ENCODE measurements at regions not wholly inside any gene's neighbourhood (a gene's known extent, or its start where the extent isn't known, plus 50 kb on each side); places are given as distances from the start of the nearest gene placed in this dataset.
"Not testable (repeated sequence)": the region's sequence is repeated elsewhere in the genome, so short reads cannot be mapped to it uniquely, and the experiment has no call there.

DNA sequence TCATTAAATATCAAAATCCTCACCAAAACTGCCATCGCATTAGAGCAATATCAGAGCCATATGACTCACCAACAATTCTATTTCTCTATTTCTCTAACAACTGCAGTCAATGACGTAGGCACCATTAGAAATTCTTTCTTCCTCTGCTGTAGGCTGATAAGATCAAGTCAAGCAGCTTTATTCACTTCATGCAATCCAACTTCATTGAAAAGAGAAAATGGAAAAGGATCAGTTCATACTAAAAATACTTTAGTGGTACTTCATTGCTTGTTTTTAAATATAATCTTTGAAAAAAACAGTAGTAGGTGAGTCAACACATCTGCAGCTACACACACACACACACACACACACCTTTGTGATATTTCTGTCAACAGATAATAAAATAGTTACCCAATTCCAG lies 345.3 kb upstream of the TENM3 start:
- TF ChIP-seq, protein P1, sequence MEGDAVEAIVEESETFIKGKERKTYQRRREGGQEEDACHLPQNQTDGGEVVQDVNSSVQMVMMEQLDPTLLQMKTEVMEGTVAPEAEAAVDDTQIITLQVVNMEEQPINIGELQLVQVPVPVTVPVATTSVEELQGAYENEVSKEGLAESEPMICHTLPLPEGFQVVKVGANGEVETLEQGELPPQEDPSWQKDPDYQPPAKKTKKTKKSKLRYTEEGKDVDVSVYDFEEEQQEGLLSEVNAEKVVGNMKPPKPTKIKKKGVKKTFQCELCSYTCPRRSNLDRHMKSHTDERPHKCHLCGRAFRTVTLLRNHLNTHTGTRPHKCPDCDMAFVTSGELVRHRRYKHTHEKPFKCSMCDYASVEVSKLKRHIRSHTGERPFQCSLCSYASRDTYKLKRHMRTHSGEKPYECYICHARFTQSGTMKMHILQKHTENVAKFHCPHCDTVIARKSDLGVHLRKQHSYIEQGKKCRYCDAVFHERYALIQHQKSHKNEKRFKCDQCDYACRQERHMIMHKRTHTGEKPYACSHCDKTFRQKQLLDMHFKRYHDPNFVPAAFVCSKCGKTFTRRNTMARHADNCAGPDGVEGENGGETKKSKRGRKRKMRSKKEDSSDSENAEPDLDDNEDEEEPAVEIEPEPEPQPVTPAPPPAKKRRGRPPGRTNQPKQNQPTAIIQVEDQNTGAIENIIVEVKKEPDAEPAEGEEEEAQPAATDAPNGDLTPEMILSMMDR (IDR thresholded peaks at IDR 0.05 in 8 of 11, conservative IDR thresholded peaks at IDR 0.05 in 3 of 11): no peak
- TF ChIP-seq POLR2A (IDR thresholded peaks at IDR 0.05) (no peak), POLR2AphosphoS5 (IDR thresholded peaks at IDR 0.05) (no peak)
- H3K9me3 ChIP-seq: peaks cover 0 to 12% (median 7%) of the 10 kb centered on the region in 8 donors
- no peak for DNase-seq
- no peaks in the 10 kb centered on the region for H3K27me3 ChIP-seq (replicated peaks in 1 of 7)
- intact Hi-C loops (cut with DNase I; ENCODE audit: low total_unique reads): no loop called here
- H3K4me3 ChIP-seq: no peak overlapping the region
- no peaks in the 10 kb centered on the region for H3K4me1 ChIP-seq
- WGBS, 5 donors: 64 to 73% (median 67%) methylated on average over 2 of the region's 2 CpGs
- H3K27ac ChIP-seq: no peak overlapping the region
- no peaks in the 10 kb centered on the region for H3K36me3 ChIP-seq

DNA sequence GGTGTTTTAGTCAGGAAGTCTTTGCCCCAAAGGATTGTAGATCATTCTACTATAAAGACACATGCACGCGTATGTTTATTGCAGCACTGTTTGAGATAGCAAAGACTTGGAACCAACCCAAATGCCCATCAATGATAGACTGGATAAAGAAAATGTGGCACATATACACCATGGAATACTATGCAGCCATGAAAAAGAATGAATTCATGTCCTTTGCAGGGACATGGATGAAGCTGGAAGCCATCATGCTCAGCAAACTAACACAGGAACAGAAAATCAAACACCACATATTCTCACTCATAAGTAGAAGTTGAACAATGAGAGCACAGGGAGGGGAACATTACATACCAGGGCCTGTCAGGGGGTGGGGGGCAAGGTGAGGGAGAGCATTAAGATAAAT lies 340.8 kb upstream of the TENM3 start:
- intact Hi-C loops (cut with DNase I; ENCODE audit: low total_unique reads); H3K4me3 ChIP-seq; H3K36me3 ChIP-seq; H3K4me1 ChIP-seq; DNase-seq; H3K27ac ChIP-seq; H3K27me3 ChIP-seq (replicated peaks in 1 of 7): not testable (repeated sequence)
- whole genome bisulfite sequencing, 5 donors: 93 to 98% (median 96%) methylated on average over 2 of the region's 2 CpGs
- H3K9me3 ChIP-seq: peaks cover 0 to 31% (median 15%) of the 10 kb centered on the region in 8 donors

DNA sequence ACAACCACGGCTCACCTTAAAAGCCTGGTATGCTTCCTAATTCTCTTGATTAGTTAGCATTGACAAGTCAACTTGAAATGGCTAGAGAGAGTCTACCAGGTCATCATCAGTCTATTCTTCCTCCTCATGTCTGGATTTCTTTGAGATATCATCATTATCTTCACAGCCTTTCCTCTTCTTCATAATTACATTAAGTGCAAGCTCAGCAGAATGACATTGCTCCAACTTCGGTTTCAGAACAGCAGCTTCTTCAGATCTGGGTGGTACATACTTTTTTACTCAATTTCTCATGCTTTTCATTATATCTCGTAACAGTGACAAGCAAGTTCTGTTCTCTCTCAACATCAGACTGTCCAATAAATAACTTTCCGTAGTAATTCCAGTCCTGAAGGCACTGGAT lies 337.5 kb upstream of the TENM3 start:
- WGBS, 5 donors: 80 to 88% (median 85%) methylated on average over 4 of the region's 4 CpGs
- Histone ChIP-seq H3K4me3 (no peak overlapping the region), H3K27me3 (replicated peaks in 1 of 7) (no peaks in the 10 kb centered on the region), H3K36me3 (no peaks in the 10 kb centered on the region), H3K27ac (no peak overlapping the region), H3K4me1 (no peaks in the 10 kb centered on the region), H3K9me3 (peaks cover 0 to 31% (median 14%) of the 10 kb centered on the region in 8 donors)
- TF ChIP-seq POLR2A (IDR thresholded peaks at IDR 0.05) (no peak), POLR2AphosphoS5 (IDR thresholded peaks at IDR 0.05) (no peak)
- TF ChIP-seq, protein P1 (IDR thresholded peaks at IDR 0.05 in 8 of 11, conservative IDR thresholded peaks at IDR 0.05 in 3 of 11): no peak
- intact Hi-C loops (cut with DNase I; ENCODE audit: low total_unique reads): no loop called here
- DNase-seq: no peak

DNA sequence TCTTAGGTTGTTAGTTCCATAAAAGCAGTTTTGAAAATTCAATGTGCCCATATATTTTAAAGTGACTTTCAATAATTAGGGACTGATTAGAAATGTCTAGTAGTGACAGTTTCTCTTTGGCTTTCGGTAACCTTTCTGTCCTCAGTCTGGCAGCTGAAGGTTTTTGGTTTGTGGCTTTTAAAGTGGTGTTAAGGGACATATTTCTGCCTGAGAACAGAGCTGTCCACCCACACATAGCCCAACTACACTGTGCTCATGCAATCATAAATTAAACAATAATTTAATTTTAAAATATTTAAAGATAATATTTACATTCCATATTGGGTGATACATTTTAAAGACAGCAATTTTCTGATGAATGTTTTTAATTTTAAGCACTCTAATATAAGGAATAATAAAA lies 335.0 kb upstream of the TENM3 start:
- Histone ChIP-seq H3K27ac (no peak overlapping the region), H3K4me3 (no peak overlapping the region), H3K27me3 (replicated peaks in 1 of 7) (no peaks in the 10 kb centered on the region), H3K36me3 (no peaks in the 10 kb centered on the region), H3K9me3 (peaks cover 0 to 36% (median 14%) of the 10 kb centered on the region in 8 donors), H3K4me1 (no peaks in the 10 kb centered on the region)
- intact Hi-C loops (cut with DNase I; ENCODE audit: low total_unique reads): no loop called here
- WGBS, 5 donors: 53 to 73% (median 59%) methylated on average over 1 of the region's 1 CpG
- TF ChIP-seq, protein P1 (IDR thresholded peaks at IDR 0.05 in 8 of 11, conservative IDR thresholded peaks at IDR 0.05 in 3 of 11): no peak
- no peak for TF ChIP-seq POLR2AphosphoS5 (IDR thresholded peaks at IDR 0.05)
- no peak for TF ChIP-seq POLR2A (IDR thresholded peaks at IDR 0.05)
- DNase-seq: no peak

DNA sequence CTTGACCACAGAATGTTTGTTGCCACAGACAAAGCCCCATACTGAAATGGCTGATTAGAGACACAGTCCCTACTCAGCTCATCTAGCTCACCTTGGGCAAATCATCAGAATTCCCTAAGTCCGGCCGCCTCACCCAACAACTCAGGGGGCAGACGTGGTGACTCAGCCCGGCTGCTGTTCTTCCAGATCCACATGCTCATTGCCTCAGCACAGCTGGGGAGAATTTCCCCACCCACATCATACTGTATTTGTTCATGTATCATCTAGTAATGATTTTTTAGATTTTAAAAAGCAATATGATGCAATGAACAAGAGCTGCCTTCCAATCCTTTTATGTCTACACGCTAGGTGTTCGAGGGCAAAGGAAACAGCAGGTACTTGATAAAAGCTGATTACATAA lies 333.8 kb upstream of the TENM3 start:
- intact Hi-C loops (cut with DNase I; ENCODE audit: low total_unique reads): no loop called here
- Histone ChIP-seq H3K9me3 (peaks cover 0 to 38% (median 19%) of the 10 kb centered on the region in 8 donors), H3K36me3 (no peaks in the 10 kb centered on the region), H3K4me1 (no peaks in the 10 kb centered on the region), H3K27me3 (replicated peaks in 1 of 7) (no peaks in the 10 kb centered on the region), H3K27ac (no peak overlapping the region), H3K4me3 (no peak overlapping the region)
- DNase-seq: no peak
- WGBS, 5 donors: 68 to 88% (median 78%) methylated on average over 6 of the region's 6 CpGs
- TF ChIP-seq, protein P1 (IDR thresholded peaks at IDR 0.05 in 8 of 11, conservative IDR thresholded peaks at IDR 0.05 in 3 of 11): no peak
- TF ChIP-seq POLR2AphosphoS5 (IDR thresholded peaks at IDR 0.05) (no peak), POLR2A (IDR thresholded peaks at IDR 0.05) (no peak)
